Right ventricle myocardium inferior (tissue), 1 donor: ENCODE measurements at regions not wholly inside any gene's neighbourhood (a gene's known extent, or its start where the extent isn't known, plus 50 kb on each side); places are given as distances from the start of the nearest gene placed in this dataset.
A peak's percentile ranks its signal among the peaks of the same experiment; 100 is the strongest.

ENCODE experiments used
- ATAC-seq: fragments of 200-7000 bp; cut with Tn5 transposase; one replicate; pipeline ENCODE4 v1.9.1; 2020; ENCODE audit warnings: mild to moderate bottlenecking, moderate library complexity
- DNase-seq: peaks from one replicate; pipeline ENCODE4 v3.0.0; 2021; ENCODE audit errors: missing footprints
- intact Hi-C: fragments of 100-400 bp; cut with DNase I; formaldehyde crosslinking; loops from one replicate; pipeline ENCODE4 v1.11.0; 2022
- donor health status: DM: no; HTN: yes; CAD: no; lungs with severe emphysema.

- intact Hi-C loops = no loop called here
- DNase-seq = no peak
- no peak for ATAC-seq
Measured at GRCh38 chr2:219962801-219963200, 335.4 kb downstream of the SLC4A3 start.

DNA sequence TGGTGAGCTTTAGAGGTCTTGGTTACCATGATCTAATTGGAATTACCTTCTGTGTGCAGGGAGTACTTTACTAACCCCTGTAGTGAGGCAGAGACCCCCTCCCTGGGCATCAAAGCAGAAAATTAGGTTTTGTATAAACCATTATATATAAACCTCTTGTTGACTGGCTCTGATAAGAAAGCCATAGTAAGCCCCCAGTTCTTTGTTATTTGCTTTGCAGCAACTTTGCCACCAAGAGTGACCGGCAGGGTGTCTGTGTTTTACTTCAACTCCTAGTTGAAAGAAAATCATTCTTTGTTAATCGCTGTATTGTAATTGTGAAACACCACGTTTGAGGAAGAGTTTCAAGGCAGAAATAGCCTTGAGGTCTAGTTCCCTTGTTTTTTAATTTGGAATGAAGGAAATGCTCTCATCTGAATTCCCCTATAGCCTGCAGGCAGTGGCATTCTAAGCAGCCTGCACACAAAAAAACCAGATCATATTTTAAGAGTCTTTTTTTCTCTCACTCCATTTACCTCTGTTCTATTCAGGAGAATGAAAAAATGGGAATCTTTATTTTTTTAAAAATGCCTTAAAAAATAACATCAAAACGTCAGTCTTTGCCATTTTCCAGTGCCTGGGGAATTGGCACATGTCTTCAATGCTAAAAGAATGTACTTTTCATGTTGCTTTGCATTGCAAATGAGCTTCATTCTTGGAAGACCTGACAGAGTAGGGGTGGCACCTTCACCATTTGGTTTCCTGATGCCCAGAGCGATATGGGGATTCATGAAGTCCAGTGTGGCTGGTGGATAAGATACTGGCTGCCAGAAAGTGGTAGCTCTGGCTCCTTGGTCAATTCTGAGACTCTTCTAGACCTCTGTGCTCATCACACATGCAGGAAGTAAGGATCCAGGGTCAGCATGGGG is 338.1 kb downstream of the SLC4A3 start:
- ATAC-seq (no peak), DNase-seq (no peak)
- intact Hi-C loops = no loop called here

DNA sequence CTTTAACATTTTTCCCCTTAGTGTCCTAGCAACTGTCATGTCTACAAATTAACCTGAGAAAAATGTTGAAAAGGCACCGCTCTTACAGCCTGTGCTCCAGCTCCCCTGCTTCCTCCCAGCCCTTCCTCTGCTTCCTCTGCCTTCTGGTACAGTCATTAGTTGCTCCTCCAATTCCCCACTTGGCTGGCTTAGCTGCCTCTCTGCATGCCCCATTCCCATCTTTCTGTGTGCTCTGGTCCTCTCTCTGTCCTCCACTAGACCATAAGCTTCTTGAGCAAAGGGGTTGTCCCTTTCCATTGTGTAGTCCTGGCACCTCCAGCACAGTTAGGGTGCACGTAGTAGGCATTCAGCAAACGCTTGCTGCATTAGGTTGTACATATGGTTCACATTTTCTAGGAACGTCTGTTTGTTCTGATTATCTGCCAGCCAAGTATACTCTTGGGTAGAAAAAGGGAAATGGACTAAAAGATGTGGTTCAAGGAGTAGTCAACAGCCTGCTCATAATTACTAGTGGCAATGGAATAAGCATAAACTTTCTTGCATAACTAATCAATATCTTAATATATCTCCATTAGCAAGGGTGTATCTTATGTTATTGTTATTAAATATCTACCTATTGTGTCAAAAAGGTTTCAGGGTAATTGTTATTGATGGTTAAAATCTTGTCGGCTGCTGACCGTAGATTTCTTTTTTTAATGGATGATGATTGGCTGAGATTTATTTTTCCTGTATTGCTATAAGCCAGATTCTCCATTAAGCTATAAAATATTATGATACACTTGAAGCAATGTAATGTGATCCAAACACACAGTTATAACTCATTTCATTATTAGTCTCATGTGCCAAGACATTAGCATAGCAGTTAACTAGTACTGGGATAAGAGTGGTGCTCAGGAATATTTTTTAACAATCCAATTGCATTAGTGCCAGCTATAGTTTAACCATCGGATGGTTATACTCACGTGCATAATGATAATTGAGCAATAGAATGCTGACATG is 340.1 kb downstream of the SLC4A3 start:
- intact Hi-C loops = no loop called here
- no peak for DNase-seq
- no peak for ATAC-seq

DNA sequence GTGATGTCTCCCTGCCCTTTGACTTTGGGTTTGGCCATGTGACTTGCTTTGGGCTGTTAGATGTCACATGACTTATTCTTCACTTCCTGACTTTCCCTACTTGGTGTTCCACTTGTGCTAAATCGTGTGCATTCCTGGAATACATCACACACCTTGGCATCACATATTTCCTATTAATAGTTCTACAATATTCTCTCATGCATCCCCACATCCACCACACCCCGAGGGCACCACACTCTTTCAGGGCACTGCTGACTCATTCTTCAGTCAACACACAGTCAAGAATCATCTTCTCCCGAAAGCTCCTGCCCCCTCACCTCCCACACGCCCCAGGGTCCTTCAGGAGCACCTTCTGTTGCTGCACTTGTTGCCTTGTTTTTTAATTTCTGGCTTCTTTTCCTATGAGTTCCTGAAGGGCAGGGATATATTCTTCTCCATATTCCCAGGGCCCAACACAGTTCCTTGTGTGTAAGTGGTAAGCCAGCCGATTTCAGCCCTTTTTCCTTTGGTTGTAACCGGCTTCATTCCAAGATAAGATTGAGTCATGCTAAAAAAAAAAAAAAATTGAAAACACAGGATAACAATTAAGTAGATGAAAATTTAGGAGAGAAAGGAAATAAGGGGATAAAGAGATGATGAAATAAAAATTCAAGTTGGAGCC is 341.4 kb downstream of the SLC4A3 start:
- DNase-seq = no peak
- no peak for ATAC-seq
- intact Hi-C loops = no loop called here

DNA sequence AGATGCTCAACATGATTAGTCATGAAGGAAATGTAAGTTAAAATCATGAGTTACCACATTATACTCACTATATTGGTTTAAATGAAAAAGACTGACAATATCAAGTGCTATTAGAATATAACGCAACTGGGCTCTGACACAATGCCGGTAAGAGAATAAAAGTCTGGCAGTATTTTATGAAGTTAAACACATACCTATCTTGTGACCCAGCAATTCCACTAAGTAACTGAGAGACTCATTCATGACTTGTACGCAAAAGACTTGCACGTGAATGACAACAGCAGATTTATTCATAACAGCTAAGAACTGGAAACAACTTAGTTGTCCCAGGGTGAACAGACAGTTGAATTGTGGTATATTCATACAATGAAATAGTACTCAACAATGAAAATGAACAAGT is 342.1 kb downstream of the SLC4A3 start:
- DNase-seq (no peak), ATAC-seq (no peak)
- intact Hi-C loops = no loop called here

- DNase-seq (no peak), ATAC-seq (no peak)
- intact Hi-C loops = no loop called here
Measured at GRCh38 chr2:219973136-219973535, 345.7 kb downstream of the SLC4A3 start.

- DNase-seq (no peak), ATAC-seq (no peak)
- intact Hi-C loops = no loop called here
Measured at GRCh38 chr2:219976871-219977270, 349.4 kb downstream of the SLC4A3 start.

- no peak for ATAC-seq
- intact Hi-C loops = no loop called here
- DNase-seq = no peak
Measured at GRCh38 chr2:219980638-219981037, 353.2 kb downstream of the SLC4A3 start.

DNA sequence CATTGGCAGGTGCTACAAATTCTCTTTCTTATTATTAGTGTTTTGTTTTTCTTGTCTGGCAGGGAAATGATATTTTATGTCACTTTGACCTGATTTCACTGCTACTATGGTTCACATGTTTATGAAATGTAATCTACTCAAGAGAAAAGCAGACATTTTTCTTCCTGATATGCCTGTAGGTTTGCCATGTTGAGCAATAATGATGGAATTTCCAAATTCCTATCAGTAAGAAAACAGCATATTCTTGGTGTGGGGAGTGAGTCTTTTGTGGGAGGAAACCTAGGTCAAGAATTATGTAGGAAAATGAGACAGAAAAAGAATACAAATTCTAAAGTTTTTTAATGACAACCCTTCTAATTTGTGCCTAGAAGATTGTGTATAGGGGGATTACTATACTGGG is 356.4 kb downstream of the SLC4A3 start:
- intact Hi-C loops = no loop called here
- ATAC-seq (no peak), DNase-seq (no peak)

DNA sequence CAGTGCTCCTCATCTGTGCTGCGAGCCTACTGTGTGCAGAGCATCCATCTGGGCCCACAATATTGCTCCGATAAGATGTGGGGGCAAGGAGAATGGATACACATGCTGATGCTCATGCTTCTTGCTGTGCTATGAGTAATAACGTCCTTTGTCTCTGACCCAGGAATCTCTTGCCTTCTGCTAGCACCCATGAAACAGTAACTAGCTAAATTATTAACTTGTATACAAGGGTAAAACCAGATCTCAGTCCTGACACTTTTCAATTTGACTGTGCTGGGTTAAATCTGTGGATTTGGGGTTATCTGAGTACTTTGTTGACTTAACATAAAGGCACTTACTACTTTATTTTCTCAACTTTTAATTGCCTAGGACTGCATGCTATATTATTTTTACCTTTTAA is 357.6 kb downstream of the SLC4A3 start:
- intact Hi-C loops = no loop called here
- ATAC-seq (no peak), DNase-seq (no peak)

- intact Hi-C loops = no loop called here
- ATAC-seq = no peak
Measured at GRCh38 chr2:219987830-219988229, 360.4 kb downstream of the SLC4A3 start.

DNA sequence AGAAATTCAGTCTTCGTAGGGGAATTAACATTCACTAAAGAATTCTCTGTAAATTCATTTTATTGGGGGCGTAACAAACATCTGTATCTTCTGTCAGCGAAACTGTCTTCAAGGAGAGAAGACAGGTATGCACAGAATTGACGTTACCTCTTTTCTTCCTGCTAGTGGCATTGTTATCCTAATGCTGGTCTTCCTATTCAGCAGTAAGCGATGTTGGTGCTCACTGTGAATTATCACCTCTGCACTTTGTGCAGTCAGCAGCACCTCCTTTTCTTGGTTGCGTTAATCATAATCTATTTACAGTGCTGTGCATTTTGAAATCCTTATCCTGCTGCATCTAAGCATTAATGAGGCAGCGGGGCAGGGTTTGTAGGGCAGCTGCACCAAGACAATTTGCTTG is 362.3 kb downstream of the SLC4A3 start:
- DNase-seq (no peak), ATAC-seq (no peak)
- intact Hi-C loops = no loop called here

More at GRCh38 chr2:219987830-219988229, 360.4 kb downstream of the SLC4A3 start:
- DNase-seq = no peak

- intact Hi-C loops = no loop called here
- ATAC-seq (no peak), DNase-seq (no peak)
Measured at GRCh38 chr2:219991116-219991515, 363.7 kb downstream of the SLC4A3 start.

- ATAC-seq (no peak), DNase-seq (no peak)
- intact Hi-C loops = loop anchor here (5.0 kb wide), 1 partner anchor 258 kb away; no protein-coding TSS in a partner anchor
Measured at GRCh38 chr2:219995399-219995798, 368.0 kb downstream of the SLC4A3 start.

- no peak for DNase-seq
- ATAC-seq = no peak
- intact Hi-C loops = loop anchor here (5.0 kb wide), 1 partner anchor 259 kb away; no protein-coding TSS in a partner anchor
Measured at GRCh38 chr2:219995991-219996765, 368.7 kb downstream of the SLC4A3 start.

GRCh38 chr2:219997341-219997851 is 370.0 kb downstream of the SLC4A3 start:
- intact Hi-C loops = loop anchor here (5.0 kb wide), 1 partner anchor 260 kb away; no protein-coding TSS in a partner anchor
- peak; percentile 37 for ATAC-seq
- DNase-seq = no peak

GRCh38 chr2:219998107-219998506 is 370.7 kb downstream of the SLC4A3 start:
- intact Hi-C loops = loop anchor here (5.0 kb wide), 1 partner anchor 261 kb away; no protein-coding TSS in a partner anchor
- ATAC-seq = no peak
- DNase-seq = no peak

GRCh38 chr2:219998714-219999227 is 371.3 kb downstream of the SLC4A3 start:
- ATAC-seq = no peak
- intact Hi-C loops = loop anchor here (5.0 kb wide), 1 partner anchor 261 kb away; no protein-coding TSS in a partner anchor
- DNase-seq = no peak
